ENCODE measurements at regions not wholly inside any gene's neighbourhood (a gene's known extent, or its start where the extent isn't known, plus 50 kb on each side); places are given as distances from the start of the nearest gene placed in this dataset.
A peak's percentile ranks its signal among the peaks of the same experiment; 100 is the strongest.

- no peak overlapping the region for H4K5ac ChIP-seq (ENCODE audit: insufficient read length, low read depth, low read length)
- H3K14ac ChIP-seq (ENCODE audit: insufficient read depth, low read length): no peak overlapping the region
- no peak overlapping the region for H3K27ac ChIP-seq (ENCODE audit: insufficient read length, low read depth, low read length)
- Mint-ChIP-seq H3K27me3 (ENCODE audit: low read depth) (no peaks in the 10 kb centered on the region), H3K4me3 (no peak overlapping the region), H3K9me3 (no peaks in the 10 kb centered on the region), H3K27ac (peak overlapping the region; percentile 2 to 77 (median 8); a peak in 5 of 7 replicates), H3K4me1 (peaks cover 19% of the 10 kb centered on the region in 2 experiments), H3K36me3 (ENCODE audit: insufficient read depth in 1 of 3, low read depth in 3 of 3) (peaks cover 0 to 3% (median 0%) of the 10 kb centered on the region in 3 experiments; a peak in 2 of 7 replicates)
- H2BK120ac ChIP-seq (ENCODE audit: low read depth, low read length, poor library complexity, severe bottlenecking): no peak overlapping the region
- H2AK5ac ChIP-seq (ENCODE audit: insufficient read length, low read length): no peak overlapping the region
- H3K23ac ChIP-seq (ENCODE audit: insufficient read length, low read depth, low read length): no peak overlapping the region
- no peak overlapping the region for H3K4ac ChIP-seq (ENCODE audit: low read depth, low read length)
- DNase-seq: no peak
- WGBS (ENCODE audit: extremely low coverage, insufficient read length, low lambda C conversion rate): no CpG with 5 or more reads among the region's 7 CpGs
- H3K9me3 ChIP-seq (ENCODE audit: control insufficient read depth, low read depth, low read length): no peaks in the 10 kb centered on the region
- H4K20me1 ChIP-seq (ENCODE audit: control insufficient read depth, insufficient read depth, insufficient read length): no peaks in the 10 kb centered on the region
- TF ChIP-seq CTCF (conservative IDR thresholded peaks at IDR 0.05): no peak
- H3K79me1 ChIP-seq (ENCODE audit: insufficient read depth, low read depth, low read length, poor library complexity, severe bottlenecking): no peaks in the 10 kb centered on the region
- H3K23me2 ChIP-seq (ENCODE audit: insufficient read length, low read depth, low read length, poor library complexity, severe bottlenecking): no peaks in the 10 kb centered on the region
- no peaks in the 10 kb centered on the region for H3K27me3 ChIP-seq (ENCODE audit: insufficient read depth, low read length)
- no peak overlapping the region for H2AFZ ChIP-seq (ENCODE audit: low read length)
- no peak overlapping the region for H3K9ac ChIP-seq (ENCODE audit: extremely low read depth, insufficient read length, low read length)
- peaks cover 2% of the 10 kb centered on the region; the same call in 1 of the 2 replicates for H3K4me1 ChIP-seq (ENCODE audit: insufficient read depth, low read length)
- no peak overlapping the region for H3T11ph ChIP-seq (ENCODE audit: low read length)
- H3K18ac ChIP-seq (ENCODE audit: insufficient read length, low read depth, low read length): no peak overlapping the region
- no peaks in the 10 kb centered on the region for H3K79me2 ChIP-seq (ENCODE audit: insufficient read depth, low read length)
- no peak overlapping the region for H4K8ac ChIP-seq (replicated peaks; ENCODE audit: insufficient read length, low read depth, low read length)
- no peak overlapping the region for H2BK5ac ChIP-seq (ENCODE audit: insufficient read length, low read length)
- no peak overlapping the region for H2BK15ac ChIP-seq (ENCODE audit: low read depth, low read length)
- no peak overlapping the region for H2BK20ac ChIP-seq (ENCODE audit: low read depth, low read length, poor library complexity, severe bottlenecking)
- no peak overlapping the region for H3K56ac ChIP-seq (ENCODE audit: insufficient read length, low read depth, low read length)
- no peak overlapping the region for H3K4me2 ChIP-seq (ENCODE audit: insufficient read depth, insufficient read length, low read length)
- H2BK12ac ChIP-seq (ENCODE audit: insufficient read length, low read depth, low read length): no peak overlapping the region
- no peak overlapping the region for H4K91ac ChIP-seq (ENCODE audit: insufficient read length, low read depth, low read length)
These were observed 402.6 kb upstream of the NFIA start for GRCh38 chr1:60679524-60680375.
